Endodermal cell (in vitro differentiated cells): ENCODE measurements at regions not wholly inside any gene's neighbourhood (a gene's known extent, or its start where the extent isn't known, plus 50 kb on each side); places are given as distances from the start of the nearest gene placed in this dataset.

Source experiments
- DNase-seq: peaks from one replicate; pipeline ENCODE4 v3.0.0-alpha.2; 2017
- H3K27ac ChIP-seq: 2 replicates; pipeline ENCODE4 v1.5.1; 2013; ENCODE audit warnings: mild to moderate bottlenecking, low read depth, low read length, moderate library complexity
- H3K27me3 ChIP-seq: 2 replicates; pipeline ENCODE4 v1.6.1; 2013; ENCODE audit warnings: mild to moderate bottlenecking, low read length, moderate library complexity; ENCODE audit not compliant: insufficient read depth, control insufficient read depth, poor library complexity, severe bottlenecking
- H3K36me3 ChIP-seq: 2 replicates; pipeline ENCODE4 v1.7.0; 2013; ENCODE audit warnings: mild to moderate bottlenecking, low read length, moderate library complexity; ENCODE audit not compliant: control insufficient read depth, insufficient read depth
- H3K4me1 ChIP-seq: one replicate; pipeline ENCODE4 v1.7.0; 2013; ENCODE audit warnings: low read length; ENCODE audit not compliant: control insufficient read depth, insufficient read depth
- H3K4me3 ChIP-seq: 2 replicates; pipeline ENCODE4 v1.5.1; 2013; ENCODE audit warnings: mild to moderate bottlenecking, low read length, moderate library complexity
- H3K9ac ChIP-seq: 2 replicates; pipeline ENCODE4 v1.6.1; 2013; ENCODE audit warnings: mild to moderate bottlenecking, low read length, moderate library complexity; ENCODE audit not compliant: poor library complexity, severe bottlenecking; ENCODE audit errors: extremely low read depth
- H3K9me3 ChIP-seq: 2 replicates; pipeline ENCODE4 v1.6.1; 2013; ENCODE audit warnings: mild to moderate bottlenecking, low read length, moderate library complexity; ENCODE audit not compliant: control insufficient read depth
- H3K27ac Mint-ChIP-seq: 2 replicates; pipeline ENCODE4 v1.8.0; 2020; ENCODE audit warnings: mixed read lengths
- H3K27me3 Mint-ChIP-seq: 2 replicates; pipeline ENCODE4 v1.8.0; 2021; ENCODE audit warnings: mild to moderate bottlenecking, mixed read lengths; ENCODE audit not compliant: insufficient read depth
- H3K36me3 Mint-ChIP-seq: 2 replicates; pipeline ENCODE4 v1.8.0; 2020; ENCODE audit warnings: low read depth, mixed read lengths
- H3K4me1 Mint-ChIP-seq: 2 replicates; pipeline ENCODE4 v1.8.0; 2020; ENCODE audit warnings: mixed read lengths
- H3K4me3 Mint-ChIP-seq: 2 replicates; pipeline ENCODE4 v1.8.0; 2020; ENCODE audit warnings: mild to moderate bottlenecking, moderate library complexity, mixed read lengths
- H3K9me3 Mint-ChIP-seq: 2 replicates; pipeline ENCODE4 v1.8.0; 2020; ENCODE audit warnings: mild to moderate bottlenecking, mixed read lengths
- CTCF ChIP-seq: fragments of 200-600 bp; sonication (generic); conservative IDR thresholded peaks from 2 replicates; pipeline ENCODE4 v1.5.0; 2021; ENCODE audit warnings: antibody characterized with exemption, mild to moderate bottlenecking
- WGBS, 2 experiments: methylation state at CpG; one replicate each; pipeline versions ENCODE4 v1.1.5 to v1.1.7; 2013; ENCODE audit warnings: missing lambda C conversion rate in 2 of 2, mixed read lengths in 1 of 2; ENCODE audit not compliant: insufficient coverage in 1 of 2, insufficient read length in 1 of 2; 5-methylcytosine and 5-hydroxymethylcytosine counted together

DNA sequence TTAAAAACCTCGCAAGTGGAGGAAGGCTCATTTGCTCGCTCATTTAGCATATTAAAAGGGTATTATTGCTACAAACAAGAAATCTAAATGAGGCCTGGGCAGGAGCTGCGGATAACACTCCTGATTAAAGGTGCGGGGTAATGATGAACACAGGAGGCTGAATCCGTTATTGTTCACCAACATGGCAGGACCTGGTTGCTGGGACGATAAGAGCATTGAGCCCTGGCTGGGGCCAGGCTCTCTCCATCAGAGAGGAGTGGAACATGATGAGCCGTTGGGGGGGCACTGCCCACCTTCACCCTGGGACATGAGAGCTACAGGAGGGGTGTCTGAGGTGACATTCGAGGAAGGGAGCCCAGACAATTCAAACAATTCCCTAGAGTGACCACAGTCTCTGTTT, 211.7 kb downstream of the NXPE2 start:
- no peaks in the 10 kb centered on the region for H3K9me3 ChIP-seq
- peaks cover 7% of the 10 kb centered on the region for H3K27me3 ChIP-seq
- 92 to 95% methylated on average over 6 to 8 of the region's 8 CpGs for WGBS, 2 experiments
- no peak for TF ChIP-seq CTCF
- Mint-ChIP-seq H3K4me3 (no peak overlapping the region), H3K36me3 (no peaks in the 10 kb centered on the region), H3K27me3 (peaks cover 14% of the 10 kb centered on the region), H3K9me3 (no peaks in the 10 kb centered on the region), H3K4me1 (peaks cover 22% of the 10 kb centered on the region), H3K27ac (no peak overlapping the region)
- peaks cover 3% of the 10 kb centered on the region for H3K4me1 ChIP-seq
- no peak overlapping the region for H3K27ac ChIP-seq
- no peak overlapping the region for H3K9ac ChIP-seq
- no peak for DNase-seq
- no peaks in the 10 kb centered on the region for H3K36me3 ChIP-seq
- H3K4me3 ChIP-seq = no peak overlapping the region

DNA sequence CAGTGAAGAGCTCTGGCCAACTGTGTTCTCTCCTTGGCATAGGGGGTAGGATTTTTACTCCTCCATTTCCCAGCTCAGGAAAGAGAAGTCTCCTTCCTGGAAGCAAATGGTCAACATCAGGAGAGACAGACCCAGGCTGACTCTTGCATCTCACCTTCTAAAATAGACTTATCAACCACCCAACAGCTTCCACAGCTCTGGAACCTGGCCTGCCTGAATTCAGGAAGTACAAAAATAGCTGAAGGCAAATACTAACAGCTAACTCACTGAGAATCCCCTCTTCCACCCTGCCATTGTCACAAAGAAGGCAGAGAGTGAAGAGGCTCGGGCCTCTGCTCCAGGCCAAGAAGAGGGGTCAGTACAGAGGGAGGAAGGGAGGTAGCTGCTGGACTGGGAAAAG, 213.6 kb downstream of the NXPE2 start:
- peaks cover 22% of the 10 kb centered on the region for H3K4me1 Mint-ChIP-seq
- WGBS, 2 experiments = 95% methylated on average over 1 of the region's 1 CpG; no CpG with 5 or more reads in 1 of the 2 experiments
- H3K4me1 ChIP-seq = peaks cover 3% of the 10 kb centered on the region
- no peak for DNase-seq
- H3K9ac ChIP-seq = no peak overlapping the region
- peaks cover 19% of the 10 kb centered on the region for H3K27me3 Mint-ChIP-seq
- H3K27ac Mint-ChIP-seq = no peak overlapping the region
- no peaks in the 10 kb centered on the region for H3K36me3 Mint-ChIP-seq
- H3K4me3 Mint-ChIP-seq = no peak overlapping the region
- H3K36me3 ChIP-seq = no peaks in the 10 kb centered on the region
- no peaks in the 10 kb centered on the region for H3K9me3 Mint-ChIP-seq
- H3K4me3 ChIP-seq = no peak overlapping the region
- no peak for TF ChIP-seq CTCF
- H3K9me3 ChIP-seq = no peaks in the 10 kb centered on the region
- H3K27ac ChIP-seq = no peak overlapping the region
- H3K27me3 ChIP-seq = peaks cover 12% of the 10 kb centered on the region

- peaks cover 15% of the 10 kb centered on the region for H3K4me1 Mint-ChIP-seq
- H3K4me3 Mint-ChIP-seq = no peak overlapping the region
- Histone ChIP-seq H3K27me3 (peaks cover 12% of the 10 kb centered on the region), H3K9ac (no peak overlapping the region), H3K4me3 (no peak overlapping the region), H3K9me3 (no peaks in the 10 kb centered on the region), H3K4me1 (peaks cover 2% of the 10 kb centered on the region), H3K27ac (no peak overlapping the region), H3K36me3 (no peaks in the 10 kb centered on the region)
- H3K27ac Mint-ChIP-seq = no peak overlapping the region
- DNase-seq = peak; percentile 82
- WGBS, 2 experiments = 84 to 100% methylated on average over 1 to 3 of the region's 3 CpGs
- no peaks in the 10 kb centered on the region for H3K36me3 Mint-ChIP-seq
- TF ChIP-seq CTCF = peak; percentile 81
- peaks cover 19% of the 10 kb centered on the region for H3K27me3 Mint-ChIP-seq
- no peaks in the 10 kb centered on the region for H3K9me3 Mint-ChIP-seq
Measured at GRCh38 chr11:114892381-114893197, 214.3 kb downstream of the NXPE2 start.
